RCC 7860 (cell line): ENCODE measurements at regions not wholly inside any gene's neighbourhood (a gene's known extent, or its start where the extent isn't known, plus 50 kb on each side); places are given as distances from the start of the nearest gene placed in this dataset.

ENCODE experiments used
- DNase-seq: peaks from one replicate; pipeline ENCODE4 v3.0.0-alpha.2; 2015; ENCODE audit warnings: low spot score
- FAIRE-seq: peaks from 2 replicates; lab custom pipeline; 2012; peaks lifted over from hg19 to GRCh38; lab: Jason Lieb, UNC

GRCh38 chr6:103995571-103995970, 864.1 kb downstream of the HACE1 start:
- FAIRE-seq (no peak), DNase-seq (no peak)

DNA sequence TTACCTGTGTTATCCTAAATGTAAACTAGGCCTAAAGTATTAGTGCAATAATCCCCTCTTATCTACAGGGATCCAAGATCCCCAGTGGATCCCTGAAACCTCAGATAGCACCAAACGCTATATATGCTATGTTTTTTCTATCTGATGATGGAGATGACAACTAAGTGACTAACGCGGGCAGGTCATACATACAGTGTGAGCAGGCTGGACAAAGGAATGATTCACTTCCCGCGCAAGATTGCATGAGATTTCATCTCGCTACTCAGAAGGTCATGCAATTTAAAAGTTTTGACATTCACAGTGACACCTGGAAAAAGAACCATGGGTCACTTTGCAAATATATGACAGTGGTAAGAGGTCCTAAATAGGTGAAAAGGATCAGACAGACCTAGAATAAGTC, 875.9 kb downstream of the HACE1 start:
- no peak for FAIRE-seq
- no peak for DNase-seq

- FAIRE-seq (no peak), DNase-seq (no peak)
Observed at GRCh38 chr6:103983011-103983410, 876.7 kb downstream of the HACE1 start.

GRCh38 chr6:103982574-103982973, 877.1 kb downstream of the HACE1 start:
- DNase-seq, result no peak
- no peak for FAIRE-seq

- DNase-seq, result no peak
- no peak for FAIRE-seq
Observed at GRCh38 chr6:103979308-103979707, 880.4 kb downstream of the HACE1 start.

- FAIRE-seq, result no peak
Observed at GRCh38 chr6:103937389-103937788, 922.3 kb downstream of the HACE1 start.

DNA sequence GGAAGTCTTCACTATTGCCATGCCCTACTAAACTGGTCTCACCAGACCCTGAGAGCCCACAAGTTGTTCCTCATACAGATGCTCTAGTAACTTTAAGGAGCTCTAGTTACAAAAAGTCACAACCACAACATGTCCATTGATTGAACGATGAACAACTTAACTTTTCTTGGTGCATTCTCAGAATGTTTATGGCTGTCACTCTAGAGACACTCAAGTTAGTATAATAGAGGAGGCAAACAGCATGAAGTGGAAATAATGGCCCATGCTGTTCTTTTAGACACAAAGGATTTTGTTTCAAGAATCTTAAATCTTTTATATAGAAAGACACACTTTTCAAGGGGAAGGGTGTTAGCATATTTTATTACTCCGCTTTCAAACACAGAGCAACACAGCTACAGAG, 934.4 kb downstream of the HACE1 start:
- FAIRE-seq, result no peak
- DNase-seq, result no peak

More at GRCh38 chr6:103937389-103937788, 922.3 kb downstream of the HACE1 start:
- no peak for DNase-seq

- DNase-seq (no peak), FAIRE-seq (no peak)
Observed at GRCh38 chr6:103910018-103910417, 949.7 kb downstream of the HACE1 start.

DNA sequence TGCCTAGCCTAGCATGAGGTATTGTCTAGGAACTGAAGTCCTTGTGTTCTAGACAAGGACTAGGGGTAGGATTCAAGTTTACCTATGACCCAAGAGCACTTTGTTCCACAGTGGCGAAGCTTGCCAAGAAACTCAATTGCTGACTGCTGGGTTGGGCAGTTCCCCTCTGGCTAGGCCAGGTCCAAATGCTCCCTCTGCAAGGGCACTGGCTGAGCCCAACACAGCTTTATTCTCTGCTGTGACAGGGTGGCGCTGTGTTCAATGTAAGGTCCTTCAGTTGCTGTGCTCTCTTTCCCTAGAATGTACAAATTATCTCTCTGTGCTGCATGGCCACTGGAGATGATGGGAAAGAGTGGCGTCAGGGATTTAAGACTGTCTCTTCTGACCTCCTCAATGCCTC, 950.8 kb downstream of the HACE1 start:
- no peak for FAIRE-seq
- DNase-seq, result no peak

DNA sequence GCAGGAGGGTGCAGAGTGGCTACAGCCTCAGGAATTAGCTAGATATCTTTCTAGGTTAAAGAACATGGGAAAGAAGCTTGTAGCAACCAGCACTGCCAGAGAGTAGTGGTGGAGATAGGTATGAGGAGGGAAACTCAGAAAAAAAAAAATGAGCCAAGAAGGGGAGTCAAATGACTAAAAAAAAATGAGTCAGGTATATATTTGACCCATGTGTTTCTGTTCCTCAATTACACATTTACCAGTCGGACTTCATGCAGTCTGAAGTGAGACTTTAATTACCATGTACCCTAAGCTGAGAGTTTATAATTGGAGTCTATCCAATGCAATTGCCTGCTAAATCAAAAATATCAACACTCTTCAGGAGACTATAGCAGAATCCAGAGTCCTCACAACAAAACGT, 964.6 kb downstream of the HACE1 start:
- no peak for DNase-seq
- no peak for FAIRE-seq

DNA sequence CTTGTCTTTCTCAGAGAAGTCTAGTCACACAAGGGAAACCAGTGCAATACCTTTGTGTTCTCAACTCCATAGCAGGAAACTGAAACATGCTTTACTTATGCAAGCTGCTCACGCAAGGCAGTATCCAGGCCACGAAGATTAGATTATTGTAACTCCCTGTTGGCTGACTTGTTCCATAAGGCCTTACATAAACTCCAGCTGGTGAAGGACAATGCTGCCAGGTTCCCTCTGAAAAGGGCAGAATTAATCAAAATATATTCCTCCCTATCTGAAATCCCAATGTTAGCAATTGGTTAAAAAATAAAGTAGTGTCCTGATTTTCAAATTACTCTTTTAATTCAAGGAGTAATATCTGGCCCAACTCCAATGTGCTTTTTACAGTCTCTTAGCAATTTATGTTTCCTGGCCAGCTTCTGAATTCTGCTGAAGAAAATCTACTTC, 966.6 kb downstream of the HACE1 start:
- DNase-seq (no peak), FAIRE-seq (no peak)

GRCh38 chr6:103886951-103887350, 972.8 kb downstream of the HACE1 start:
- FAIRE-seq (no peak), DNase-seq (no peak)

GRCh38 chr6:103885446-103885845, 974.3 kb downstream of the HACE1 start:
- DNase-seq (no peak), FAIRE-seq (no peak)

GRCh38 chr6:103879800-103880199, 979.9 kb downstream of the HACE1 start:
- DNase-seq, result no peak
- FAIRE-seq, result no peak

- no peak for FAIRE-seq
- DNase-seq, result no peak
Observed at GRCh38 chr6:103875221-103875620, 984.5 kb downstream of the HACE1 start.

DNA sequence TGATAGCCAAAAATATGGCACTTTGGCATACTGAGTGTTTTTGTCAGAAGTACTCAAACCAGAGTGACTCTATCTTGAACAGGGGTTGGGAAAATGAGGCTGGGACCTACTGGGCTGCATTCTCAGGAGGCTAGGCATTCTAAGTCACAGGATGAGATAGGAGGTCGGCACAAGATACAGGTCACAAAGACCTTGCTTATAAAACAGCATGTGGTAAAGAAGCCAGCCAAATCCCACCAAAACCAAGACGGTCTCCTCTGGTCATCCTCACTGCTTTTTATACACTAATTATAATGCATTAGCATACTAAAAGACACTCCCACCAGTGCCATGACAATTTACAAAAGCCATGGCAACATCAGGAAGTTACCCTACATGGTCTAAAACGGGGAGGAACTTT, 985.1 kb downstream of the HACE1 start:
- FAIRE-seq (no peak), DNase-seq (no peak)

DNA sequence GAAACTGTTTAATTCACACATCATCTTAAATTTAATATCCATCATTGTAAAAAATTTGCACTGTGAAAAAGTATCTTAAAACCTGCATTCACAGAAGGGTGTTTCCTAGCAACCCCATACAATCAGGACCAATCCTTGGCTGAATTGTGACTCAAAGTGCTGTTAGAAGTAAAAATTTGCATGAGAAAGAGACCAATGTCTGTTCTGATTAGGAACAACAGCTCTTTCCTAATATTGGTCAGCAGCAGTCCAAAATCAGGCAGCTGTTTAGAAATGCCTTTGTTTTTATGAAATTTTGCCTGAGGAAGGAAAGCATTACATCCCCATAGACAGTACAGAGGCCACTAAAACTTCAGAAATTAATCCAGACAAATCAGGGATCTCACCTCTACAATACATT, 987.0 kb downstream of the HACE1 start:
- FAIRE-seq (no peak), DNase-seq (no peak)

- FAIRE-seq, result no peak
Observed at GRCh38 chr6:103872233-103872632, 987.5 kb downstream of the HACE1 start.

DNA sequence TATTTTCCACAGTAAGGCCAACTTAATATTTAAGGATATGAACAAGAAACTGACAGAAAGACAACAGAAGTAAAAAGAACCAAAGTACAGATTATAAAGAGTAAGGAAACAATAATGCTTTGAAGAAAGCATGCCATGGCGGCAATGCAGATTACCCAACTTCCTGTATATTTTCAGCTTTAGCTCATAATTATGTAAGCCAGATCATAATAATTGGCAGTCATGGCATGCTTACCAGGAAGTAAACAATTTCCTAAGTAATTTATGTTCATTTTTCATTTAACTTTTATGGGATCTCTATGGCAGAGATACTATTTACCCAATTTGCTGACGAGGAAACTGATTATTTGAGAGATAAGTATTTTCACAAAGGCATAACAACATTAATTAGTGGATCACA, 988.7 kb downstream of the HACE1 start:
- FAIRE-seq, result no peak
- no peak for DNase-seq

More at GRCh38 chr6:103872233-103872632, 987.5 kb downstream of the HACE1 start:
- no peak for DNase-seq

DNA sequence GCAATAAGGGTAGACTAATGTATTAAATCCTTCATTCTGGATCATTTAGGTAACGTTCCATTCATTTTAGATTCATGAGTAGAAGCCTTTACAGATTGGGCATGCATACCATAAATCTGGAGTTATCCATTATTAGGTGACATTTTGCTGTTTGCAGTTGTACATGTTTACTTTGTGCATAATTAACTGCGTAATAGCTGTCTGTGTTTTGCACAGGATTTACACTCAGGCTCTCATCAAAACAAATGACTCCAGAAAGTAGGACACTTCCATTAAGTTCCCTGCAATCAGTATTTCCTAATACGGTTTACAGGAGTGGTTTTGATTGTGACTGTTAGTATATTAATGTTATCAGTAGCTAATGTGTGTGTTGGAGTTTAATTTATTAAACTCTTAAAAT, 997.4 kb downstream of the HACE1 start:
- no peak for FAIRE-seq
- DNase-seq, result no peak

DNA sequence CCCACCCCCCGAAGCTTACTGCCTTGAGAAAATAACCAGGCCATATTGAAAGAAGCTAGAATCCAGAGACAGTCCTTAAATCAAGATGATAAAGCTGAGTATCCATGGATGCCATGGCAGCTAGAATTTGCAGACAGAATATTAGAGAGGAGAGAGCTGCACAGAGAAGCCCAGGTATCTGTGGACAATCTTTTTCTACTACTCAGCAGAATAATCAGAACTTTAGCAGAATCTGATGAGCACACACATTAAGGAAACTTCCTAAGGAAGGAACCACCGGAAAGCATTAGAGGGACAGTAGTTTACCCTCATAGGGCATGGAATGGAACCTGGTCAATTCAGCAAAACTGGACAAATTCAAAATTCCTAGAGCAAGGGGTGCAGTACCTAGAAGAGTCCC, 1001.7 kb downstream of the HACE1 start:
- FAIRE-seq (no peak), DNase-seq (no peak)

DNA sequence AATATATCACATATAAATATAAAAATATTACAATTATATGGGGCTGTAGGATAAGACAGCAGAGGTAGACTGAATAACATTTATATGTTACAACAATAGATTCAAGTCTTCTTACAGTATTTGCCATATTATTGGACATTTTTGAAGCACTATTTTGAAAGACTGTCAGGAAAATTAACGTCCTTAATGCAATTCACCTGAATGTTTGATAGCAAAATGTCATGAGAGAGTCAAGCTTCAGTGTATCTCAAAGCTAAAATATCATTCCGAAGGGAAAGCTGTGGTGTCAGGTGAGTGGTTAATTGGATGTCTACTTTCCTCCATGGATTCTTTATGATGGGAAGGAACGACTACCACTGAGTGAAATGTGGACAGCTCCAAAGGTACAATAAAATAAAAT, 1004.0 kb downstream of the HACE1 start:
- DNase-seq (no peak), FAIRE-seq (no peak)

GRCh38 chr6:103854059-103854458, 1005.7 kb downstream of the HACE1 start:
- DNase-seq, result no peak
- FAIRE-seq, result no peak

DNA sequence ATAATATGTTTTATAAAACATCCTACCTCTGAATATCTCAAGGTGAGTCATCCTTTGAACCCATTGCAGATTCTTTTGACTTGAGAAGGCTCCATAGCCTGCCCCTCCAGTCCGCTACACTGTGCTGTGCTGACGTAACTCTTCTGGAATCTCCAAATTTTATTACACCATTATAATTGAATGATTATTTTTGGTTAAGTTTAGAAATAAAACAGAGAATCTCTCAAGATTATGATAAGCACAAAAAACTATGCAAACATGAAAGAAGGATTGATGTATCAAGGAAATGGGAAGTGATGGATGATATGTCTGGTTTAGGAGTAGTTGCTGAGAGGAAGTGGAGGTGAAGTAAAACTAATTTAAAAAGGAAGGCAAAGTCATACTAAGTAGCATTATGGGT, 1021.3 kb downstream of the HACE1 start:
- DNase-seq (no peak), FAIRE-seq (no peak)
